Daoy (cell line): ENCODE measurements at regions not wholly inside any gene's neighbourhood (a gene's known extent, or its start where the extent isn't known, plus 50 kb on each side); places are given as distances from the start of the nearest gene placed in this dataset.
"Not testable (repeated sequence)": the region's sequence is repeated elsewhere in the genome, so short reads cannot be mapped to it uniquely, and the experiment has no call there.

ENCODE experiments used
- DNase-seq: peaks from one replicate; pipeline ENCODE4 v3.0.0-alpha.2; 2015; ENCODE audit warnings: low read depth

GRCh38 chr6:114934079-114934478 is 591.3 kb upstream of the HS3ST5 start:
- no peak for DNase-seq

GRCh38 chr6:114928731-114929130 is 585.9 kb upstream of the HS3ST5 start:
- DNase-seq: not testable (repeated sequence)

- no peak for DNase-seq
Observed at GRCh38 chr6:114906096-114906495, 563.3 kb upstream of the HS3ST5 start.

- no peak for DNase-seq
Observed at GRCh38 chr6:114897536-114897935, 554.7 kb upstream of the HS3ST5 start.

DNA sequence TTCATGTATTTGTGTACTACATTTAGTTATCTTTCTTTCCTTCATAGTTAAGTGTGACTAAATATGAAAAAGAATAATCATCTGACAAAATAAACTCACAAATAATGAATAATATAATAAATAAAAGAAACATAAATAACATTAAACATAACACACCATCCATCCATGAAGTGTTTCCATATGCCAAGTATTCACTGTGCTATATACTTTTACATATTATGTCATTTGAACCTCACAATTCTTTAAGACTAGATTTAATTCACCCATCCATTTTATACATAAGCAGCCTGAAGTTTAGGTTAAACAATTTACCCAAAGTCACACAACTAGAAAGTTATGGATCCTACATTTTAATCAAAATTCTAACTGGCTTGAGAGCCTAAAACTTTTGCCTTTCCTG is 549.4 kb upstream of the HS3ST5 start:
- DNase-seq: no peak

GRCh38 chr6:114888241-114888640 is 545.4 kb upstream of the HS3ST5 start:
- DNase-seq: no peak

DNA sequence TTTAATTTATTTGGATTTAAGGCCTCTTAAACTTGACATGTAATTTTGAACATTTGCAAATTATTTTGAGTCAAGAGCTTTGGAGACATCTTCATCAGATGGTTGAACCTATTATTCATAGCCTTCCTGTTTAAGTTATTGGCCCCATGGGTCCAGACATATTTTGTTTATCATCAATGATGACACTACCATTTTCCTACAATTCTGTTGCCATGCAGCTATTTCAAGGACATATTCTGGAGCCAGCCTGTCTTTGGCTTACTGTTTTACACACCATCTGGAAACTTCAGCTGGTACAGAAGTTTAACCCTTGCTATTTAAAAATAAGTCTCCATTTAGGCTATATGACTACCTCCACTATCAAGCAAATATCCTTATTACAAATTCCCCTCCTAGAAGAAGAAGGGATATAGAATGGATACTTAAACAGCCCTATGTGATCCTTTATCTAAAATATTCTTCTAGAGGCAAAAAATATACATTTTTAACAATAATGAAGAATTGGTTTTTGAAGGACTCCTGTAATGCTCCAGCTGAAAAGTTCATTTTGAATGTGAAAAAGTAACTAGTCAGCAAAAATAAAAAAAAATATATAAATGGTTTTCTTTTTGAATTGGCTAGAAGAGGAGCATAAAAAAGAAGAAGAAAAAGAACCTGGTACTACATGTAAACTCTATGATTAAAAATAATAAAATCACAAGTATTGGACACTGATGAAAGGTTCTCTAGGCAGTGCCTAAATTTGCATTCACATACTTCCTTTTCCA is 544.0 kb upstream of the HS3ST5 start:
- DNase-seq: no peak

- no peak for DNase-seq
Observed at GRCh38 chr6:114879693-114880092, 536.9 kb upstream of the HS3ST5 start.

GRCh38 chr6:114878091-114878490 is 535.3 kb upstream of the HS3ST5 start:
- DNase-seq: no peak

GRCh38 chr6:114874410-114874809 is 531.6 kb upstream of the HS3ST5 start:
- DNase-seq: no peak

DNA sequence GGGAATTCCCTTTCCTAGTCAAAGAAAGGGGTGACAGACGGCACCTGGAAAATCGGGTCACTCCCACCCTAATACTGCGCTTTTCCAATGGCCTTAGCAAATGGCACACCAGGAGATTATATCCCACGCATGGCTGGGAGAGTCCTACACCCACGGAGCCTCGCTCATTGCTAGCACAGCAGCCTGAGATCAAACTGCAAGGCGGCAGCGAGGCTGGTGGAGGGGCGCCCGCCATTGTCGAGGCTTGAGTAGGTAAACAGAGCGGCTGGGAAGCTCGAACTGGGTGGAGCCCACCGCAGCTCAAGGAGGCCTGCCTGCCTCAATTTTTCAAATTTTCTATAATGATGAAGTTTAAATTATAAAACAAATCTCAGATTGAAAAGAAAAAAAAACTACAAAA is 522.7 kb upstream of the HS3ST5 start:
- DNase-seq: not testable (repeated sequence)

DNA sequence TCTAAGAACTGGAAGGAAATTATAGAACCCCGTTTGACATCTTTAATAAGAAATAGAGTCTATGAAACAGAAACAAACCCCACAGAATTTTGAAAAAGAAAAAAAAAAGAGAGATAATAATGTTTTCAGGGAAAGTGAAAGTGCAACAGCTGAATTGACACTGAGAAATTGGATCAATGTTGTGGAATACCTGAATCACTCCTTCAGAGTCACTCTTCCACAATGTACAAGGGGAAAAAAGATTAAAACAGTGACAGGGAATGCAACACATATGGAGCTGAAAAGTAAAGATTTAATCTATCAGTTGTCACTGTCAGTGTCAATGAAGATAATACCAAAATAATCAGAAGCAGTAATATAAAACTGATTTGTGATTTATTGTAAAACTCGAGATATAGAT is 520.8 kb upstream of the HS3ST5 start:
- no peak for DNase-seq

GRCh38 chr6:114862819-114863218 is 520.0 kb upstream of the HS3ST5 start:
- no peak for DNase-seq

- no peak for DNase-seq
Observed at GRCh38 chr6:114862064-114862463, 519.2 kb upstream of the HS3ST5 start.

DNA sequence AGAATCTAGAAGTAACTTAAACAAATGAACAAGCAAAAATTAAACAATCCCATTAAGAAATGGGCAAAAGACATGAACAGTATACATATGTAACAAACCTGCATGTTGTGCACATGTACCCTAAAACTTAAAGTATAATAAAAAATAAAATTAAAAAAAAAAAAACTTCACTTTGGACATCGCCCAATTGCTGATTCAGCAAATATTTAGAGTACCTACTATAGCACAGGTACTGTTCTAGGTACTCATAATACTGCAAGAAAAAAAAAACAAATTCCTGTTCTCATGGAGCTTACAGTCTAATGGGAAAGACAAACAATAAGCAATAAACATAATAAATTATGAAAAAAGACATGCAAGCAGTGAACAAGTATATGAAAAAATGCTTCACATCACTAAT is 501.5 kb upstream of the HS3ST5 start:
- no peak for DNase-seq

DNA sequence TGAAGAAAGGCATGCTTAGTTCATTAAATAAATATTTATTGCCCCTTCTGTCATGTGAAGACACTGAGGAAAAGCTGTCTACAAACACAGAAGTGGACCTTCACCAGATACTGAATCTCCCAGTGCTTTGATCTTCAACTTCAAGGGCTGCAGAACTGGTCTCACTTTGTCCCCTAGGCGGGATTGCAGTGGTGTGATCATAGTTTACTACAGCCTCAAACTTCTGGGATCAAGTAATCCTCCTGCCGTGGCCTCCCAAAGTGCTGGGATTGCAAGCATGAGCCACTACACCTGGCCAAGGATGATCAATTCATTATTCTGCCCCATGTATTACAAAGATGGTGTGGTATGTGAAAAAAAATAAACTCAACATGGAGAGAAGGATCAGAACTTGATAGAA is 496.2 kb upstream of the HS3ST5 start:
- no peak for DNase-seq

GRCh38 chr6:114833211-114833610 is 490.4 kb upstream of the HS3ST5 start:
- no peak for DNase-seq

GRCh38 chr6:114830515-114830914 is 487.7 kb upstream of the HS3ST5 start:
- DNase-seq: no peak

DNA sequence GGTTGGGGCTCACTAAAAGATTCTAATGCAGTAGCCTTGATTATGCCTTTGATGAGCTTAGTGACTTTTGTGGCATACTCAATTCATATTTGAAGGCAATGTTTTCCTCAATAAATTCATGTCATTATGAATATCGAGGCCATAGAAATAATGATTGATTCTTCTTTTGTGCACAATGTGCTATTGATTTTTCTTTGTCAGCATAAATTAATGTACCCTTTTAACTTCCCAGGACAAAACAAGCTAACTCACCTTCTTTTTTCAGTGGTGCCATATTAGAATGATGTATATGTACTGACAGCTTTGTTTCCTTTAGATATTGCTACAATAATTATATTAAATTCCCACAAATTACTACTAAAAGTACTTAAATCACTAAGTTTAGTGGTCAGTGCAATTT is 484.3 kb upstream of the HS3ST5 start:
- no peak for DNase-seq

- DNase-seq: no peak
Observed at GRCh38 chr6:114824409-114824808, 481.6 kb upstream of the HS3ST5 start.

- DNase-seq: no peak
Observed at GRCh38 chr6:114816678-114817077, 473.9 kb upstream of the HS3ST5 start.

DNA sequence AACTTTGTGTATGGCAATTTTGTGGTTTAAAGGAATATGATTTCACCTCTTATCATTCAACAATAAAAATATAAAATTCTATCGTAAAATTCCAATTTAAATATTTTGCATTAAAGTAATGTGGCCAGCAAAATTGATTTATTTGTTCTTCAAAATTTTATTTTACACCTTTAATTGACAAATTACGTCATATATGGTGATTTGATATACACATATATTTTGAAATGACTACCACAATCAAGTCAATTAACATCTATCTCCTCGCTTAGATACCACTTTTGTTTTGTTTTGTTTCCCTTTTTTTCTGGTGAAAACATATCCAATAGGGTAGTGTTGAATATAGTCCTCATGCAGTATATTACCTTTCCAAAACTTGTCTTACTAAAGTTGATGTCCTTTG is 467.6 kb upstream of the HS3ST5 start:
- DNase-seq: no peak

- not testable (repeated sequence) for DNase-seq
Observed at GRCh38 chr6:114805426-114805825, 462.6 kb upstream of the HS3ST5 start.

GRCh38 chr6:114796576-114796975 is 453.8 kb upstream of the HS3ST5 start:
- no peak for DNase-seq
